Suppressor macrophage treated with lipopolysaccharide for 4 hours (primary cell): ENCODE measurements at regions not wholly inside any gene's neighbourhood (a gene's known extent, or its start where the extent isn't known, plus 50 kb on each side); places are given as distances from the start of the nearest gene placed in this dataset.
"Not testable (repeated sequence)": the region's sequence is repeated elsewhere in the genome, so short reads cannot be mapped to it uniquely, and the experiment has no call there.

ENCODE experiments used
- DNase-seq: peaks from one replicate; pipeline ENCODE4 v3.0.0-alpha.2; 2020

GRCh38 chr13:89401264-89401675 lies 1730.1 kb downstream of the SLITRK5 start:
- DNase-seq, result peak; percentile 85

DNA sequence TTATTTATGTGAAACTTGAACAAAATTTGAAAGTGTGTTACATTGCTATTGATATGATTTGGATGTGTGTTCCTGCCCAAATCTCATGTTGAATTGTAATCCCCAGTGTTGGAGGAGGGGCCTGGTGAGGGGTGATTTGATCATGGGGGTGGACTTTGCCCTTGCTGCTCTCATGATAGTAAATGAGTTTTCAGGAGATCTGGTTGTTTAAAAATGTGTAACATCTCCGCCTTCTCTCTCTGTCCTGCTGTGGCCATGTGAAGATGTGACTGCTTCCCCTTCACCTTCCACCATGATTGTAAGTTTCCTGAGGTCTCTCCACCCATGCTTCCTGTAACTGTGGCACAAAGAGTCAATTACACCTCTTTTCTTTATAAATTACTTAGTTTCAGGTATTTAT lies 1731.0 kb downstream of the SLITRK5 start:
- DNase-seq, result no peak

DNA sequence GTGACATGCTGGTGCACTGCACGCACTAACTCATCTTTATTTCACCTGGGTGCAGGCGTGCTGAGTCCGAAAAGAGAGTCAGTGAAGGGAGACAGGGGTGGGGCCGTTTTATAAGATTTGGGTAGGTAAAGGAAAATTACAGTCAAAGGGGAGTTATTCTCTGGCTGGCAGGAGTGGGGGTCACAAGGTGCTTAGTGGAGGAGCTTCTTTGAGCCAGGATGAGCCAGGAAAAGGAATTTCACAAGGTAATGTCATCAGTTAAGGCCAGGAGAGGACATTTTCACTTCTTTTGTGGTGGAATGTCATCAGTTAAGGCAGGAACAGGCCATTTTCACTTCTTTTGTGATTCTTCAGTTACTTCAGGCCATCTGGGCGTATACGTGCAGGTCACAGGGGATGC lies 1734.9 kb downstream of the SLITRK5 start:
- DNase-seq, result not testable (repeated sequence)

DNA sequence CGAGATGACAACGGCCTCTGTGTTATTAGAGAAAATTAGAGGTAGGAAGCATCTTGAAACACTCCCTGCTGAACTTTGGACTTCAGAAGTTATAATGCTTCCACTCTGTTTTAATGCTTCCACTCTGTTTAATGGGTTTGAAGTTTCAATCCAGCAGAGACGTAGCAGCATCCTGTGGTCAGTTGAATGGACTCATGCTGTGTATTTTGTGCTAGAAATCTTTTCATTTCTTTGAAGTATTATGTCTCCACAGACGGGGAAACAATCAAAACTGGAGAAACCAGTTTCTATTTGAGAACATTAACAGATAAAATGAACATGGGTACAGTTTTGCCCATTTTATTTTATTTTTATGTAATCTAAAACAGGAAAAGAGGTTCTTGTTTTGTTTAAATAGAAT lies 1736.2 kb downstream of the SLITRK5 start:
- no peak for DNase-seq

- no peak for DNase-seq
These were observed 1761.8 kb downstream of the SLITRK5 start for GRCh38 chr13:89432997-89433396.

DNA sequence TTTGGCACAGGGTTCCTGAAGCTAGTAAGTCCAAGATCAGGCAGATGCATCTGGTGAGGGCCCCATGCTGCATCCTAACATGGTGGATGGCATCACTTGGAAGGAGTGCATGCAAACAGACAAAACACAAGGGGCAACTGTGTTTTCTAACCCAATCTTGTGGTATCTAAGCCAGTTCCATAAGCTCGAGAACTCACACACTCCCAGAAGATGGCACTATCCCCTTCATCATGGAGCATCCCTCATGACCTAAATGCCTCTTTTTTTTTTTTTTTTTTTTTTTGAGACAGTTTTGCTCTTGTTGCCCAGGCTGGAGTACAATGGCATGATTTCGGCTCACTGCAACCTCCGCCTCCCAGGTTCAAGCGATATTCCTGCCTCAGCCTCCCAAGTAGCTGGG lies 1763.5 kb downstream of the SLITRK5 start:
- not testable (repeated sequence) for DNase-seq

DNA sequence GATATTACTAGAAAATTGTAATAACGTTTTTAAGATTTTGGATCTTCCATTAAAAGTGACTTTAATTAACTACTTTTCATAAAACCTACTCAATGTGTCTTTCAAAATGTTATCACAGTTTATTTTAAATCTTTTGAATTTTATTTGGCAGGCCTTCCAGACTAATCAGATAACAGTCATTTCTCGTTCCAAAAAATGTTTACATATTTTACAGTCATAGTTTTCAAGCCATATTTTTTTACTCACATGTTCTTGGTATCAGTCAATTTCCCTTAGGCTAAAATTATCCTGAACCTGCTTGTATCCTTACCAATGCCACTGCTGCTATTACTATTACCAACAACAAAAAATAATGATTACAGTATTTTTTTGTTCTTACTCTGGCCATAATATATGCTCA lies 1783.5 kb downstream of the SLITRK5 start:
- no peak for DNase-seq

DNA sequence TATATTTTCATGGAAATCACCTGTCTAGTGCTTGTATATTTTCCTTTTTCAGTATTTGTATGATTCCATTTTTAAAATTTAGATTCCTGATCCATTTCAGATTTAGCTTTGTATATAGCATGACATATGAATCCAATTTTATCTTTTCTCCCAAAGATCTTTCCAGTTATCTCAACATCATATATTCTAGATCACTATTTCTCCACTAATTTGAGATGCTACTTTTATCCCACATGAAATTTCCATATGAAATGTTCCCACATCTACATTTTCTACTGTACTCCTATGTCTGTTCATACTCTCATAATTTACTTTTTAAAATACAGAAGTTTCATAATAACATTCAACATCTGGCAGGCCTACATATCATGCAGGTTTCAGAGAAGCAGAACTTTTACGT lies 1784.1 kb downstream of the SLITRK5 start:
- no peak for DNase-seq

DNA sequence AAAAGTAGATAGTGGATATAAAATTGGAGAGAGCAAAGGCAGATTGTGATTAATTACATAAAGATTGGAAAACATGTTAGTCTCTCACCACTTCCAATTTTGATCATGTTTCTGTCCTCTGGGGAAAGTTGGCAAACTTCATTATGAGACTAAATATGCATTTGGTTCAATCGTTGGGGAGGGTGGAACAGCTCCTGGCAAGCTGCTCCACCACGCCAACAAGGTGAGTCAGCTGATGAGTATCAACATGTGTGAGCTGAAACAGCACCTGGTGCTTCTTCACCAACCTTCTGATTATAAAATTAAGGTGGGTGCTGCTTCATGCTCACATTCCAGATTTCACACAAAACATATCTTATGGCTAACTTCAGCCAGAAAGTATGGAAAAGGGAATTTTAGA lies 1784.6 kb downstream of the SLITRK5 start:
- no peak for DNase-seq

DNA sequence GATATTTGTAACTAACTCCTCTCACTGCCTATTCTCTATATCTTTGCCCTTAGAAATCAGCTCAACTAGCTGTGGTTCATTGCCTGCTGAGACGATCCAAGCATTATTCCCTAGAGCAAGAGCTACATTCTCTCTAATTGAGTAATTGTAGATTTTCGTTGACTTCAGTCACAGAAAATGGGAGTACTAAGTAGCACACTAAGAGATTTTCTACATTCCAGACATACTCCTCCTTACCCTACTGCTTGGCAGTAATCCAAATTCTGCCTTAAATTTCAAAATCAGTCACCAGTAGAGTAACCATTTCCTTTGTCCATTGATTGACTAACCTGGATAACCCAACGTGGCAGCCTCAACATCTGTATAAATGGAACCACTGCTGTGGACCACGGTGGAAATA lies 1786.8 kb downstream of the SLITRK5 start:
- no peak for DNase-seq

DNA sequence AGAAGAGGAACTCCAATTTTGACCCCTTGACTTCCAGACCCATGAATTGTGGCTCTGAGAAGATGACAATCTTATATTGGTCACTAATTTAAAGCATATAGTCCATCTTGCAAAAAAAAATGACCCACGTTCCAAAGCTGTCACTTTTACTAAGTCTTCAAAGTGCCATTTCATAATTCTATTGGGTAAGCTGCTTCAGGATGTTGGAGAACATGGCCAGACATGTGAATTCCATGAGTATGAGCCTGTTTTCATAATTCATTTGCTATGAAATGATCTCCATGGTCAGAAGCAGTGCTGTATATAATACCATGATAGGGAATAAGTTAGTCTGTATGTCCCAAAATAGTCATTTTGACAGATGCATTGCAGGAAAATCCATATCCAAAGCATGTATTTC lies 1787.3 kb downstream of the SLITRK5 start:
- DNase-seq, result no peak

GRCh38 chr13:89460895-89461294 lies 1789.7 kb downstream of the SLITRK5 start:
- not testable (repeated sequence) for DNase-seq

GRCh38 chr13:89465366-89465765 lies 1794.2 kb downstream of the SLITRK5 start:
- no peak for DNase-seq

GRCh38 chr13:89468081-89468480 lies 1796.9 kb downstream of the SLITRK5 start:
- DNase-seq, result no peak

- DNase-seq, result no peak
These were observed 1799.7 kb downstream of the SLITRK5 start for GRCh38 chr13:89470901-89471300.

DNA sequence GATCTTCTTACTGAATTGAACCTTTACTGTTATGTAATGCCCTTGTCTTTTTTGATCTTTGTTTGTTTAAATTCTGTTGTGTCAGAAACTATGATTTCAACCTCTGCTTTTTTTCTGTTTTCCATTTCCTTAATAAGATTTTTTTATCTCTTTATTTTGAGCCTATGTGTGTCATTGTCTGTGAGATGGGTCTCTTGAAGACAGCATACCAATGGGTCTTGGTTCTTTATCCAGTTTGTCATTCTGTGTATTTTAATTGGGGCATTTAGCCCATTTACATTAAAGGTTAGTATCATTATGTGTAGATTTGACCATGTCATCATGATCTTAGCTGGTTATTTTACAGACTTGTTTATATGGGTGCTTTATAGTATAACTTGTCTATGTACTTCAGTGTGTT lies 1803.3 kb downstream of the SLITRK5 start:
- no peak for DNase-seq

GRCh38 chr13:89486065-89486464 lies 1814.9 kb downstream of the SLITRK5 start:
- DNase-seq, result no peak

- no peak for DNase-seq
These were observed 1815.5 kb downstream of the SLITRK5 start for GRCh38 chr13:89486709-89487108.

GRCh38 chr13:89490661-89491060 lies 1819.5 kb downstream of the SLITRK5 start:
- DNase-seq, result no peak

GRCh38 chr13:89496478-89496877 lies 1825.3 kb downstream of the SLITRK5 start:
- DNase-seq, result no peak

- no peak for DNase-seq
These were observed 1826.5 kb downstream of the SLITRK5 start for GRCh38 chr13:89497658-89498057.

- no peak for DNase-seq
These were observed 1831.1 kb downstream of the SLITRK5 start for GRCh38 chr13:89502286-89502685.

GRCh38 chr13:89514534-89515312 lies 1832.8 kb upstream of the MIR17HG start:
- no peak for DNase-seq

- no peak for DNase-seq
These were observed 1831.5 kb upstream of the MIR17HG start for GRCh38 chr13:89515948-89516347.
